HG02588 (cell line): ENCODE measurements at regions not wholly inside any gene's neighbourhood (a gene's known extent, or its start where the extent isn't known, plus 50 kb on each side); places are given as distances from the start of the nearest gene placed in this dataset.
"Not testable (repeated sequence)": the region's sequence is repeated elsewhere in the genome, so short reads cannot be mapped to it uniquely, and the experiment has no call there.

ENCODE experiments used
- ATAC-seq: cut with Tn5 transposase; IDR thresholded peaks from one replicate; pipeline ENCODE4 v1.9.1; 2021; ENCODE audit warnings: mild to moderate bottlenecking, moderate library complexity; ENCODE audit not compliant: unreplicated experiment

DNA sequence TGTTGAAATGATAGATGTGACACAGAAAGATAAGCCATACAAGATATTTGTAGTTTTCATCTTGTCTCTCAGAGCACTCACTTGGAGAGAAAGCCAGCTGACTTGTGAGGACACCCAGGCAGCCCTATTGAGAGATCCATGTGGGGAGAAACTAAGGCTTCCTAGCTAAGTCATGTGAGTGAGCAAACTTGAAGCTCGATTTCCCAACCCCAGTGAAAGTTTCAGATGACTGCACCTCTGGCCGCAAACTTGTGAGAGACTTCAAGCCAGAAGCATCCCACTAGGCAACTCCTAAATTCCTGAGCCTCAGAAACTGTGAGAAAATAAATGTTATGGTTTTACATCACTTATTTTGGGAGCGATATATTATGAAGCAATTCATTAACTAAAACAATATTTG lies 832.3 kb downstream of the LTN1 start:
- ATAC-seq: no peak

DNA sequence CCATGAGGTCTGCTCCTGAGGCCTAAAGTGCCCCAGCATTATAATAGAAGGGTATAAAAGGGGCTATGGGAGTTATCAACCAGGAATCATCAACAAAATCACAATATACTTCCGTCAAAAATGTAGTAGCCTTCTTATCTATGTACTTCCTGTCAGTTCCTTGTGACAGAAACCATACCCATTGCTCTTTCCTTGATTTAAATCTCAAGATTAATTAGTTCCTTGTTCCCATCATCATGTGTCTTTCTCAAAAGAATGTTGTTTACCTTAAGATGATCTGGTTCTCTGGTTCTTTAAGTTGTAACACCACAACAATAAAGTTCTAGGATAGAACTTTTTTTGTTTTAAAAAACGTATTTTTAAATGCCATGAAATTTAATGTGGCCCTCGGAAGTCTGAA lies 833.3 kb downstream of the LTN1 start:
- ATAC-seq: no peak

- no peak for ATAC-seq
Observed at GRCh38 chr21:28156590-28156989, 836.1 kb downstream of the LTN1 start.

- no peak for ATAC-seq
Observed at GRCh38 chr21:28154121-28154520, 838.6 kb downstream of the LTN1 start.

DNA sequence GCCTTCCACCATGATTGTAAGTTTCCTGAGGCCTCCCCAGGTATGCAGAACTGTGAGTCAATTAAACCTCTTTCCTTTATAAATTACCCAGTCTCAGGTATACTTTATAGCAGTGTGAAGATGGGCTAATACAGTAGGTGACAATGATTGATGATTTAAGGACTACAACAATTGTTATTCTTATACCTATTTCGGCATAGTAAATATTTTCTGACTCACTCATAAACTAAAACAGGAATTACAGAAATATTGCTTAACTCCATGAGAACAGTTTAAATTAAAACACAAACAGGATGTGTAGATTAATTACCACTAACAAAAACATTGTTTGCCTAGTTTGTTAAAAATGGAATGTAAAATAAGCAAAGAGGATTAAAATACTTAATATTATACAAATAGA lies 839.9 kb downstream of the LTN1 start:
- no peak for ATAC-seq

DNA sequence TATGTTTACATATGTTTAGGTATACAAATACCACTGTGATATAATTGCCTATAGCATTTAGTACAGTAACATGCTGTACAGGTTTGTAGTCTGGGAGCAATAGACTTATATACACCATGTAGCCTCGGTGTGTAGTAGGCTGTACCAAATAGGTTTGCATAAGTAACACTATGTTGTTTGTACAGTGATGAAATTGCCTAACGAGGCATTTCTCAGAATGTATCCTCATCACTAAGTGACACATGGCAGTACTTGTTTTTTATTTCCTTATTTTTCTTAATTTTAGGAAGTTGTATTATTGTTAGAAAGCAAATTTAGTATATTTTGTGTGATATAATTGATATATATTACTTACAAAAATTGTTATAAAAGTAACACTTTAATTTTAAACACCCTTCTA lies 840.9 kb downstream of the LTN1 start:
- ATAC-seq: no peak

GRCh38 chr21:28150778-28151177 lies 841.9 kb downstream of the LTN1 start:
- no peak for ATAC-seq

DNA sequence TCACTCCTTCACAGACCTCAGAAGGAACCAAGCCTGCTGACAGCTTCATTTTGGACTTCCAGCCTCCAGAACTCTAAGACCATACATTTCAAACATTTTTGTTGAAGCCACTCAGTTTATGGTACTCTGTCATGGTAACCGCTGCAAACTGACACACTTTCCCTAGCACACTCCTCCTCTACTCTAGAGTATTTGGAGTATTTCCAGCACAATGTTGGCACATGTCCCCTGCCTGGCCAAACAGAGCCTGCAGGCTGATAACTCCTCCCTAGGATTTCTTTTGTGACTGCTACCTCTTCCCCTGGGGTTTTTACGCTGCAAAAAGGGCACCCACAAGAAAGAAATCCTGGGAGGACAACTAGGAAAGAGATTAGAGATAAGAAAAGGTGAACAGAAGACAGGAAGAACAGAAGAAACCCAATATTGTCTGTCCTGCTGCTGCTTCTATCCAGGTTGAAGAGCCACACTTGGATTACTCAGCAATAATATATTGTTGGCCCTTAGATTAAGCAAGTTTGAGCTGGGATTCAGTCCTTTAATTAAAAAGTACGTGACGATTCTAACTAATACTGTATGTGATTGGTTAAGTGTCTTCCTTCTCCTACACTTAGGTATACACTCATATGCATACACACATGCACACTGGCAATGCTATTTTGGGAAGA lies 844.1 kb downstream of the LTN1 start:
- ATAC-seq: no peak

DNA sequence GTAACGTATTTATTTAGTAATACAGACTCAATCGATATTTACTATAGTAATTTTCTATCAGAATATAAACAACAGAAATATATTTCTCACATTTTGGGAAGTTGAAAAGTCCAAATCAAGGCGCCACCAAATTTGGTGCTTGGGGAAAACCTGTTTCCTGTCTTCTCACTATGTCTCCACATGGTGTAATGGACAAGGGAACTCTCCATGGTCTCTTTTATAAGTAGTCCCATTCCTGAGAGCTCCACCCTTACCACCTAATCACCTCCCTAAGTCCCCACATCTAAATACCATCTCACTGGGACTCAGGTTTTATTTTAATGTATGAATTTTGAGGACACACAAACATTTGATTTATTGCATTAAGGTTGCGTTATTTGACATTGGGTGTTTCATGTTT lies 848.0 kb downstream of the LTN1 start:
- ATAC-seq: no peak

DNA sequence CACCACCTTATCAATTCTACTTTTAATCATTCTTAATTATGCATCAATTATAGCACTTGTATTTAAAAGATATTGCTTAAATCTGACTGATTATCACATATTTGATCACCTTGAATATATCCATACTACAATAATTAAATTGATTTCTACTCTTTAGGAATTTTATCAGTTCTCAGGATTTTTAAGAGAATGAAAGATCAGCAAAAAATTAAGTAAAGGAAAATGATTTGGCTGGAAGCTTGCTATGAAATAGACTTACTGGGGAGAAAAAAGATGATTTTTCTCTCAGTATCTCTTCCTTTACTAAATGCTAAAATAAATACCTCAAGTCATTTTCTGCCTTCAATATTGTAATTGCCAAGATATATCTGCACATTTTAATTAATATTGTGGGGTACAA lies 848.6 kb downstream of the LTN1 start:
- no peak for ATAC-seq

DNA sequence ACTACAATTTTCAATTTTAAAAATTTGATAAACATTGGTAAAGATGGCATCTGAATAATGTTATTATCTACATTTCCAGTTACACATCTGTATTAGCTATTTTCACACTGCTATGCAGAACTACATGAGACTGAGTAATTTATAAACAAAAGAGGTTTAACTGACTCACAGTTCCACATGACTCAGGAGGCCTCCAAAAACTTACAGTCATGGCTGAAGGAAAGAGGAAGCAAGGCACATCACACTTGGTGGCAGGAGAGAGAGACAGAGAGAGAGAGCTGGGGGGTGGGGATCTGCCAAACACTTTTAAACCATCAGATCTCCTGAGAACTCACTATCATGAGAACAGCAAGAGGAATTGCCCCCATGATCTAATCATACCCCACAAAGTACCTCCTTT lies 850.0 kb downstream of the LTN1 start:
- ATAC-seq: no peak

DNA sequence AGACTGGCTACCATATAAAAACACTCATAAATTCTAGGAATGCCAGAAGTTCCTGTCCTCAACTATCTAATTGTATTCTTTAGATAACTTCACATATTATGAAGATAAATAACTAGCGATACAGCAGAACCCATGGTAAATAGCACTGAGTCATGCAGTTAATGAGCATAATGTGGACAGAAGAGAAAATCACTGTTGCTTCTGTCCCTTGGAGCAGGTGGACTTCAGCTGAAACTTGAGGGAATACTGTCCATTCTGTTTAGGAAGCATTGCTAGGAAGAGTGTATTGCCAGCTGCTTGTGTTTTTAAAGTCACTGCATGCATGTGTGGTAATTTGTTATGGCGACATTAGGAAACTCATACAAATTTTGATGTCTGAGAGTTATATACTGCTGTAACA lies 854.4 kb downstream of the LTN1 start:
- ATAC-seq: no peak

DNA sequence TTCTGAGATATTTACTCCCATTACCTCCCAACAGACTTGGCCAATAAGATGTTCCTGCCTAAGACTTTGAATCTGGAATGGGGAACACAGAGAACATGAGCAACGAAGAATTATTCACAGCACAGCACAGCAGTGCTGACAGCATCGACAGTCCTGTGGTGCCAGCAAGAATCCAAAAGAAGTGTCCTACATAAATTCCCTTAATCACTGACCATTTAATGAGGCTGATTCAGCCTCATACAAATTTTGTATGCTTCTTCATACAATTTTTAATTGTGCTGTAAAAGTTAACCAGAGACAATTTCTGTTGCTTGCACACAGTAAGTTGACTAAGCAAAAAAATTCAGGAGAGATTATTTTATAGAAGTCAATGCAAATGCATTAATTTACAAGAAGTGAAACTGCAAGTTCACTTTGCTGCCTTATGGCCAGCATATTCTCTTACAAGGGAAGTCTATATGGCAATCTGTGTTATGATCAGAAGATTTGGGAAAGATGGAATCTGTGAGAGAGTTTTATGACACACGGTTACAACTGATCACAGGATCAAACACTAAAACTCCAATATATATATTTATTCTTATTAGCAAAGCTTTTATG lies 855.9 kb downstream of the LTN1 start:
- no peak for ATAC-seq

DNA sequence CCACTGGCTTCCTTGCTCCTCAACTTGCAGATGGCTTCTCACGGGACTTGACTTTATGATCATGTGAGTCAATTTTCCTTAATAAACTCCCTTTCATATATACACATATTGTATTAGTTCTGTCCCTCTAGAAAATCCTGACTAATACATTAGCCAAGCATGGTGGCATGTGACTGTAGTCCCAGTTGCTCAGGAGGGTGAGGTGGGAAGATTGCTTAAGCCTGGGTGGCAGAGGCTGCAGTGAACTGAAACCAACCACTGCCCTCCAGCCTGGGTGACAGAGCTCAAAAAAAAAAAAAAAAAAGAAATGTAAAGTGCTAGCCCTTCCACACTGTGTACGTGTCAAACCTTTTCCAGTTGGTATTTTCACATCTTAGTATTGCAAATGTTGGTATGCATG lies 857.0 kb downstream of the LTN1 start:
- ATAC-seq: no peak

GRCh38 chr21:28133116-28133515 lies 859.6 kb downstream of the LTN1 start:
- no peak for ATAC-seq

DNA sequence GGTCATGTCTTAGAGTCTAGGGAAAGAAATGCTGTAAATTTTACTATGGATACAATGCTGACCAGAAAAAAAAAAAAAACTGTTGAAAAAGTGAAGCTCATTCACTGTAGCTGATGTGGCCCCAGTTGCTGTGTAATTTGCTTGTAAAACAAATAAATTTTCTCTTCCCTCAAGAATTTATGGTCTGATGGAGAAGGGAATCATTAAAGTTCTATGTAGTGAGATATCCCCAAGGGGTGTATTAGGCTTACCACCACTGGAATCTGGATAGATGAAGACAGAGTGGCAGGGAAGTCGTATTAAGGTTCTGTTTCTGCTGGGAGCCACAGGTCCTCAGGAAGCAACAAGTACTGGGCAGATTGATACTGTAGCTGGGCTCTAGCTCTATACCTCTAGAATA lies 860.0 kb downstream of the LTN1 start:
- ATAC-seq: no peak

- ATAC-seq: no peak
Observed at GRCh38 chr21:28127175-28127785, 865.4 kb downstream of the LTN1 start.

- no peak for ATAC-seq
Observed at GRCh38 chr21:28126521-28127174, 866.0 kb downstream of the LTN1 start.

- no peak for ATAC-seq
Observed at GRCh38 chr21:28124541-28124940, 868.1 kb downstream of the LTN1 start.

- ATAC-seq: no peak
Observed at GRCh38 chr21:28118570-28118969, 874.1 kb downstream of the LTN1 start.

DNA sequence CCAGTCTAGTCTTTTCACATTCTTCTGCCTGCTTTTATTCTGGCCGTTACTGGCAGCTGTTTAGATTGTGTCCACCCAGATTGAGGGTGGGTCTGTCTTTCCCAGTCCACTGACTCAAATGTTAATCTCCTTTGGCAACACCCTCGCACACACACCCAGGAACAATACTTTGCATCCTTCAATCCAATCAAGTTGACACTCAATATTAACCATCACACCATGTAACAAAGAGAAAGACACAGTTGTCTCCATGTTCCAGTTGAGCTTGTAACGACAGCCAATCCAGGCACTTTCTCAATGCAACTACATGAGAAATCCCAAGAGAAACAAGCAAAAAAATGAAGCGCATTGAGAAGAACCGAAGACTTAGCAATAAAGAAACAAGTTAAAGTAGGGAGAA lies 877.7 kb downstream of the LTN1 start:
- not testable (repeated sequence) for ATAC-seq

DNA sequence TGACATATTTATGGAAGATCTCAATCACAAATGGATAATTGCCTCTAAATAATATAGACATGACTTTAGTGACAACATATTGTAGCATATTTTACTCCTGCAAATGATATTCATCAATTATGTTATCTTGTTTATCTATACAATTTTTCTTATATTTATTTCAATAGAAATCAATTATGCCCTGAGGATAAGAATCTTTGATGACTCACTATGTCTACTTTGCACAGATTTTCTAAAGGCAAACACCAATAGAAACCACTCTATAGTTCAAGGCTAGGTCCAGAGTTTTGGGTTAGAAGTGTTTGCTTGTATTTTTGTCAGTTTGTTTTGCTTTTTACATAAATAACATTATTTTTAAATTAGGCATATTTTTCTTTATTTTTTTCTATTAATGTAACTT lies 879.0 kb downstream of the LTN1 start:
- no peak for ATAC-seq
